HG02759 (cell line): ENCODE measurements at regions not wholly inside any gene's neighbourhood (a gene's known extent, or its start where the extent isn't known, plus 50 kb on each side); places are given as distances from the start of the nearest gene placed in this dataset.
"Not testable (repeated sequence)": the region's sequence is repeated elsewhere in the genome, so short reads cannot be mapped to it uniquely, and the experiment has no call there.

Experiments used
- ATAC-seq: cut with Tn5 transposase; IDR thresholded peaks from one replicate; pipeline ENCODE4 v1.9.1; 2021; ENCODE audit warnings: mild to moderate bottlenecking, moderate library complexity; ENCODE audit not compliant: unreplicated experiment

GRCh38 chrY:20643055-20643454 is 67.5 kb downstream of the EIF1AY start:
- ATAC-seq, result no peak

DNA sequence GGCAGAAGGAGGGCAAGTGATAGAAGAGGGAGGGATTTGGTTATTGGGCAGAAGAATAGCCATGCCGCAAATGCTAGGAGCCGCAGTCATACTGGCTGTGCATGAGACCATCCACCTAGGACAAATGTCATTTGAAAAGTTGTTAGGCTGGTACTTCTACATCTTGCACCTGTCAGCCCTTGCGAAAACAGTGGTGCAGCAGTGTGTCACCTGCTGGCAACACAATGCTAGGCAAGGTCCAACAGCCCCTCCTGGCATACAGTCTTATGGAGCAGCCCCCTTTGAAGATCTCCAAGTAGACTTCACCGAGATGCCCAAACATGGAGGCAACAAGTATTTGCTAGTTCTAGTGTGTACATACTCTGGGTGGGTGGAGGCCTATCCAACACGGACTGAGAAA is 72.7 kb downstream of the EIF1AY start:
- ATAC-seq, result peak; percentile 61

DNA sequence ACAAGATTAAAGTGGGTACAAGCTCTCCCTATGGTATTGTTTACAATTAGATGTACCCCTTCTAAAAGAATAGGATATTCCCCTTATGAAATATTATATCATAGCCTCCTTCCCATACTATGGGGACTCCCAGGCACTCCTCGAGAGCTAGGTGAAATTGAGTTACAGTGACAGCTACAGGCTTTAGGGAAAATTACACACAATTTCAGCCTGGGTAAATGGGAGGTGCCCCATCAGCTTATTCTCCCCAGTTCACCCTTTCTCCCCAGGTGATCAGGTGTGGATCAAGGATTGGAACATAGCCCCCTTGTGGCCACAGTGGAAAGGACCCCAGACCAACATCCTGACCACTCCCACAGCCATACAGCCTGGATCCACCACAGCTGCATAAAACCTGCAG is 73.3 kb downstream of the EIF1AY start:
- not testable (repeated sequence) for ATAC-seq

- no peak for ATAC-seq
Measured at GRCh38 chrY:20651481-20651880, 75.9 kb downstream of the EIF1AY start.

GRCh38 chrY:20659450-20659849 is 83.9 kb downstream of the EIF1AY start:
- no peak for ATAC-seq

- ATAC-seq, result no peak
Measured at GRCh38 chrY:20662204-20662603, 86.6 kb downstream of the EIF1AY start.

GRCh38 chrY:20664196-20664595 is 88.6 kb downstream of the EIF1AY start:
- ATAC-seq, result no peak

GRCh38 chrY:20665357-20665756 is 89.8 kb downstream of the EIF1AY start:
- ATAC-seq, result not testable (repeated sequence)

GRCh38 chrY:20681935-20682334 is 74.0 kb upstream of the RPS4Y2 start:
- ATAC-seq, result no peak

DNA sequence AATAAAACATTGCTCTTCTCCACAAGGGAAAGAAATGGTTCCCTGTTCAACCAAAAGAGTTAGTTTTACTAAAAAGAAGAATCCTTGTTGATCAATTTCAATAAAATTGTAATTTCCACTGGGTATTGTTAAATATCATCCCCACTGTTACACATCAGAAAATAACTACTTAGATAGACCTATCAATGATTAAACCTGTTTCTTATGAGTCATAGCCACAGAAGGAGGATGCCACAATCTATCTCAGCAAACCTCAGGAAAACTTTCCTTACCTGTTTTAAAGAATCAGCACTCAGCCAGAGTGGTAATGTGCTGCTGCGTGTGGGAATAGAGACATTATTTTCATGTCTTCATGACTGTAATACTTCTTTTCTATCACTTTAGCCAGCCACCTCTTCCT is 72.5 kb upstream of the RPS4Y2 start:
- ATAC-seq, result no peak

GRCh38 chrY:20686674-20687073 is 69.2 kb upstream of the RPS4Y2 start:
- ATAC-seq, result no peak
